ENCODE measurements at regions not wholly inside any gene's neighbourhood (a gene's known extent, or its start where the extent isn't known, plus 50 kb on each side); places are given as distances from the start of the nearest gene placed in this dataset.

- Mint-ChIP-seq H3K4me3 (no peak overlapping the region), H3K27ac (no peak overlapping the region), H3K27me3 (no peaks in the 10 kb centered on the region), H3K4me1 (ENCODE audit: low read depth) (no peaks in the 10 kb centered on the region), H3K9me3 (peaks cover 12% of the 10 kb centered on the region), H3K36me3 (no peaks in the 10 kb centered on the region)
- DNase-seq: no peak
- intact Hi-C loops (cut with micrococcal nuclease): no loop called here
- CTCF ChIA-PET: no interaction called here
- POLR2A ChIA-PET: no interaction called here
These were observed 58.8 kb upstream of the KHDRBS2 start for GRCh38 chr6:62344850-62345249.

GRCh38 chr6:62338477-62338876, 52.5 kb upstream of the KHDRBS2 start:
- H3K27me3 Mint-ChIP-seq: no peaks in the 10 kb centered on the region
- DNase-seq: no peak
- peaks cover 10% of the 10 kb centered on the region for H3K9me3 Mint-ChIP-seq
- ChIA-PET CTCF (no interaction called here), POLR2A (no interaction called here)
- intact Hi-C loops (cut with micrococcal nuclease): no loop called here
- no peaks in the 10 kb centered on the region for H3K36me3 Mint-ChIP-seq
- no peaks in the 10 kb centered on the region for H3K4me1 Mint-ChIP-seq (ENCODE audit: low read depth)
- no peak overlapping the region for H3K4me3 Mint-ChIP-seq
- H3K27ac Mint-ChIP-seq: no peak overlapping the region
